ENCODE measurements at regions not wholly inside any gene's neighbourhood (a gene's known extent, or its start where the extent isn't known, plus 50 kb on each side); places are given as distances from the start of the nearest gene placed in this dataset.

DNA sequence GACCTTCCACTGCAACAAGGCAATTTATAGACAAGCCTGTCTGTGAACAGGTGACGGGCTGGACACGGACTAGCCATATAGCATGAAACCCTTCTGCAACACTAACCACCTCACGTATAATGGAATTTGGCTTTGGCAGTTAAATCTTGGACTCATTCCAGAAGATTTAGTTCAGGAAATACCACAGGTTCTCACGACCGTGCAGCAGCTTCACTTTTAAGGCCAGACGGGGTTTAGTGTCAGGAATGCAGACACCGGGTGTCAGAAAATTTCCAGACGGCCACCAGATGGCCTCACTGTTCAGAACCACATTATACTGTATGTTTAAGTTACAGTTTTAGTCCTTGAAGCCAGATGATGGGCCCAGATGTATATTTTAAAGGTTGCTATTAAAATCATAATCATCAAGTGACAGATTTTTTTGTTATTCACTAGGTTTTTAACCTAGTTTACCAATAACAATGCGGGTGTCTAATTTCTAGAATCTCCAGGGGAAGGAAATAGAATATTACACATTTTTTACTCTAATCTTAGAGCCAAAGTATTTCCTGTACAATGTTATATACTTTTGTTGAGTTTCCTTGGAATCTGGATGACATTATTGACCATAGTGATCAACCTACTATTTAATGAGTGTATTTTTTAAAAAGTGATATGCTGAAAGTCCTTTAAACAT, 90.5 kb upstream of the TMPO start:
- TF ChIP-seq POLR2A (IDR thresholded peaks at IDR 0.05), result no peak
- TF ChIP-seq, protein P1, sequence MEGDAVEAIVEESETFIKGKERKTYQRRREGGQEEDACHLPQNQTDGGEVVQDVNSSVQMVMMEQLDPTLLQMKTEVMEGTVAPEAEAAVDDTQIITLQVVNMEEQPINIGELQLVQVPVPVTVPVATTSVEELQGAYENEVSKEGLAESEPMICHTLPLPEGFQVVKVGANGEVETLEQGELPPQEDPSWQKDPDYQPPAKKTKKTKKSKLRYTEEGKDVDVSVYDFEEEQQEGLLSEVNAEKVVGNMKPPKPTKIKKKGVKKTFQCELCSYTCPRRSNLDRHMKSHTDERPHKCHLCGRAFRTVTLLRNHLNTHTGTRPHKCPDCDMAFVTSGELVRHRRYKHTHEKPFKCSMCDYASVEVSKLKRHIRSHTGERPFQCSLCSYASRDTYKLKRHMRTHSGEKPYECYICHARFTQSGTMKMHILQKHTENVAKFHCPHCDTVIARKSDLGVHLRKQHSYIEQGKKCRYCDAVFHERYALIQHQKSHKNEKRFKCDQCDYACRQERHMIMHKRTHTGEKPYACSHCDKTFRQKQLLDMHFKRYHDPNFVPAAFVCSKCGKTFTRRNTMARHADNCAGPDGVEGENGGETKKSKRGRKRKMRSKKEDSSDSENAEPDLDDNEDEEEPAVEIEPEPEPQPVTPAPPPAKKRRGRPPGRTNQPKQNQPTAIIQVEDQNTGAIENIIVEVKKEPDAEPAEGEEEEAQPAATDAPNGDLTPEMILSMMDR (IDR thresholded peaks at IDR 0.05), result peak; percentile 16 to 68 (median 65)
- TF ChIP-seq POLR2AphosphoS5 (IDR thresholded peaks at IDR 0.05), result no peak

Data from breast epithelium (tissue), 3 donors.